Right lobe of liver (tissue), 6 donors: ENCODE measurements at regions not wholly inside any gene's neighbourhood (a gene's known extent, or its start where the extent isn't known, plus 50 kb on each side); places are given as distances from the start of the nearest gene placed in this dataset.
A peak's percentile ranks its signal among the peaks of the same experiment; 100 is the strongest.
"Not testable (repeated sequence)": the region's sequence is repeated elsewhere in the genome, so short reads cannot be mapped to it uniquely, and the experiment has no call there.

ENCODE experiments used
- ATAC-seq, 4 donors: fragments of 200-7000 bp; cut with Tn5 transposase; one replicate each; pipeline ENCODE4 v1.9.1; 2020; ENCODE audit warnings: mild to moderate bottlenecking in 4 of 4, moderate library complexity in 4 of 4
- DNase-seq, 3 donors: peaks; one replicate each; pipeline ENCODE4 v3.0.0-alpha.2; 2020
- H3K27ac ChIP-seq, 3 donors: fragments of 200-600 bp; one replicate each; pipeline ENCODE4 v1.8.0; 2022
- H3K27me3 ChIP-seq, 2 donors: fragments of 200-600 bp; one replicate each; pipeline ENCODE4 v1.8.0; 2022
- H3K36me3 ChIP-seq, 4 donors: fragments of 200-600 bp; sonication (generic) in 1 of 4; one replicate each; pipeline versions ENCODE4 v1.5.1 to v1.8.0; 2017 to 2022; ENCODE audit warnings: control low read depth in 1 of 4
- H3K4me1 ChIP-seq, 4 donors: fragments of 200-600 bp; sonication (generic) in 1 of 4; one replicate each; pipeline versions ENCODE4 v1.5.1 to v1.8.0; 2017 to 2022; ENCODE audit warnings: control low read depth in 1 of 4
- H3K4me3 ChIP-seq, 3 donors: fragments of 200-600 bp; one replicate each; pipeline ENCODE4 v1.8.0; 2022
- H3K9me3 ChIP-seq, 4 donors: fragments of 200-600 bp; sonication (generic) in 1 of 4; one replicate each; pipeline versions ENCODE4 v1.5.1 to v1.8.0; 2017 to 2022; ENCODE audit warnings: control low read depth in 1 of 4
- POLR2A ChIP-seq: fragments of 450-650 bp; IDR thresholded peaks from one replicate; pipeline ENCODE4 v1.6.1; 2017; ENCODE audit warnings: antibody characterized with exemption, mild to moderate bottlenecking
- WGBS: methylation state at CpG from one replicate; pipeline ENCODE4 v1.1.6; 2018; ENCODE audit warnings: low coverage, low lambda C conversion rate; ENCODE audit not compliant: insufficient coverage; ENCODE audit errors: missing lambda C conversion rate; 5-methylcytosine and 5-hydroxymethylcytosine counted together
- intact Hi-C, 2 donors: fragments of 100-400 bp; cut with DNase I; formaldehyde crosslinking; loops; one replicate each; pipeline versions ENCODE4 v1.11.2 to v1.14.1; 2022
- TF ChIP-seq, protein P1 (sequence below), 4 donors: fragments of 200-600 bp in 3 of 4; fragments of 450-650 bp in 1 of 4; IDR thresholded peaks; one replicate each; pipeline versions ENCODE4 v1.5.1 to v1.8.0; 2016 to 2022; ENCODE audit warnings: antibody characterized with exemption in 4 of 4, mild to moderate bottlenecking in 2 of 4
- donor health status: DM: no; HTN: yes; CAD: no.
- donor health status: DM: no; HTN: no; CAD: no.
- donor health status: DM: no; HTN: no; CAD: no.
- donor health status: DM: no; HTN: yes; CAD: no.
- donor health status: DM: no; HTN: yes; CAD: no.

DNA sequence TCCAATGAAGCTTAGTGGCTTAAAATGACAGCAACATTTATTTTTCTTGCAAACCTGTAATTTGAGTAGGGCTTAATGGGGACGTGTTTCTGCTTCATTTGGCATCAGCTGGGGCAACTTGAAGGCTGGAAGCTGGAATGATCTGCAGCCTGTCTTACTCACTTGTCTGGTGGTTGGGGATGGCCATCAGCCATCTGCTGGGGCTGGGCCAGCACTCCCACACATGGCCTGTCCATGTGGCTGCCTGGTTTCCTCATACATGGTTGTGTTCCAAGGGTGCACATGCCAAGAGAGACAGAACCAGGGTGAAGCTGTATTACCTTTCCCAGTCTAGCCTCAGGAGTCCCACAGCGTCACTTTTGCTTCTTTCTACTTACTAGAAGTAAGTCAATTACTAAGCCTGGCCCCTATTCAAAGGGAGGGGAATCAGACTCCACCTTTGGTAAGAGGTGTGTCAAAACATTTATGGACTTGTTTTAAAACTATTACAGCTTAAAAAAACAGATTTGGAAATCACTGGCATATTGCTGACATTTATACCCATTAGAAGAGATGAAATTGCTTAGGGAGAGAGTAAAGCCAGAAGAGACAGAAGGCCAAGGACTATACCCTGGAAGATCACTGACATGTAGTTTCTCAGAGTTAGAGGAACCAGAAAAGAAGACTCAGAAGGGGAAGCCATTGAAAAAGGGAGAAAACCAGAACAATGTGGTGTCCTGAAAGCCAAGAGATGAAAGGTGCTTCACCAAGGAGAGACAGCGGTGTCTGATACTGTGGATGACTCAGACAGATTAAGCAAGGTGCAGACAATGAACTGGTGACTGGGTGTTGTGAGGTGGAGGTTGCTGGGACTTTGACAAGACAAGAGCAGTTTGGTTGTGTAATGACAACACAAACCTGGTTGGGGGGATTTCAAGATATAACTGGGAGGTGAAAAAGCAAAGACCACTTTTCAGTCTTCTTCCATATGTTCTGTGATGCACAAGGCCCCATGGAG is 345.2 kb downstream of the GJA1 start:
- Histone ChIP-seq H3K4me3 (no peak overlapping the region), H3K27me3 (no peaks in the 10 kb centered on the region), H3K27ac (no peak overlapping the region), H3K4me1 (no peaks in the 10 kb centered on the region), H3K9me3 (no peaks in the 10 kb centered on the region), H3K36me3 (no peaks in the 10 kb centered on the region)
- intact Hi-C loops: no loop called here
- DNase-seq: peak in 2 of 3 donors; percentile 22 to 55
- 48% methylated on average over 2 of the region's 3 CpGs for WGBS
- TF ChIP-seq, protein P1, sequence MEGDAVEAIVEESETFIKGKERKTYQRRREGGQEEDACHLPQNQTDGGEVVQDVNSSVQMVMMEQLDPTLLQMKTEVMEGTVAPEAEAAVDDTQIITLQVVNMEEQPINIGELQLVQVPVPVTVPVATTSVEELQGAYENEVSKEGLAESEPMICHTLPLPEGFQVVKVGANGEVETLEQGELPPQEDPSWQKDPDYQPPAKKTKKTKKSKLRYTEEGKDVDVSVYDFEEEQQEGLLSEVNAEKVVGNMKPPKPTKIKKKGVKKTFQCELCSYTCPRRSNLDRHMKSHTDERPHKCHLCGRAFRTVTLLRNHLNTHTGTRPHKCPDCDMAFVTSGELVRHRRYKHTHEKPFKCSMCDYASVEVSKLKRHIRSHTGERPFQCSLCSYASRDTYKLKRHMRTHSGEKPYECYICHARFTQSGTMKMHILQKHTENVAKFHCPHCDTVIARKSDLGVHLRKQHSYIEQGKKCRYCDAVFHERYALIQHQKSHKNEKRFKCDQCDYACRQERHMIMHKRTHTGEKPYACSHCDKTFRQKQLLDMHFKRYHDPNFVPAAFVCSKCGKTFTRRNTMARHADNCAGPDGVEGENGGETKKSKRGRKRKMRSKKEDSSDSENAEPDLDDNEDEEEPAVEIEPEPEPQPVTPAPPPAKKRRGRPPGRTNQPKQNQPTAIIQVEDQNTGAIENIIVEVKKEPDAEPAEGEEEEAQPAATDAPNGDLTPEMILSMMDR (IDR thresholded peaks at IDR 0.05): no peak
- no peak for TF ChIP-seq POLR2A
- peak in 3 of 4 donors; percentile 28 to 65 (median 51) for ATAC-seq

DNA sequence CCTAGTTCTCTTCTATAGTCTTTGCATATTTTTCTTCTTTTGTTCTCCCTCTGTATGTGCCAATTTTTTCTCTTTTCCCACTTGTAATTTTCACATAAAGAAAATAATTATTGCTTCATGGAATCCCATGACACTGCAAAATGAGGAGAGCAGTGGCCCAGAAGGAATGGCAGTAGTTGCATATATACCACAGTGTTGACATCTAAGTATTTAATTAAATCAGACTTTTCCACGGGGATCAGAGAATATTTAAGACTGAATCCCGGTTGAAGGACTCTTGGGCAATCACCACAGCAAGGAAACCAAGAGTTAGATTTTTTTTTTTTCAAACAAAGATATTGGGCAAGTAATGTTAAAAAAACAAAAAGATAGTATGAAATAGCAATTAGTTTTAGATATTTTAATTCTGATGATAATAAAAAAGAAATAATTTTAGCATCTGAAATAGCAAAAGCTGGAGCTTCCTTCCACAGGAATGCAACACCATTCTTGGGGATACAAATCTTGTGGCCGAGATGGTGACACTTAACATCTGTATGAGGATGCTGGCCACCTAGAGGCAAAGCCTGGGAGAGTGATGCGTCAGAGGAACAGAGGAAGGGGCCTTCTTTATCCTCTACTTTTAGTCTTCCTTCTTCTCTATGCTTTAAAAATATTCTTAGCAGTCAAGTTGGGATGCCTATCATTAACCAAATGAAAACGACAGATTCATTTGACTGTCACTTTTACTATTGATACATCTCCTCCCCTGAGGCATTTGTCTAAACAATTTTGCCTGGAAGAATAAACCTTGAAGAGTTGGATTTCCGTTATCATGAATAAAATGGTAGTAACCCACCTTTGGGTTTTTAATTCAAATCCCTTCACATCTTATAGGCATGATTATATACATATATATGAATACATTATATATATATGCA is 356.2 kb downstream of the GJA1 start:
- Histone ChIP-seq H3K27me3 (no peaks in the 10 kb centered on the region), H3K9me3 (no peaks in the 10 kb centered on the region), H3K27ac (no peak overlapping the region), H3K4me1 (no peaks in the 10 kb centered on the region), H3K36me3 (no peaks in the 10 kb centered on the region), H3K4me3 (no peak overlapping the region)
- no peak for ATAC-seq
- no peak for DNase-seq
- intact Hi-C loops: no loop called here
- WGBS: 39% methylated on average over 6 of the region's 6 CpGs
- TF ChIP-seq, protein P1 (IDR thresholded peaks at IDR 0.05): no peak
- no peak for TF ChIP-seq POLR2A

DNA sequence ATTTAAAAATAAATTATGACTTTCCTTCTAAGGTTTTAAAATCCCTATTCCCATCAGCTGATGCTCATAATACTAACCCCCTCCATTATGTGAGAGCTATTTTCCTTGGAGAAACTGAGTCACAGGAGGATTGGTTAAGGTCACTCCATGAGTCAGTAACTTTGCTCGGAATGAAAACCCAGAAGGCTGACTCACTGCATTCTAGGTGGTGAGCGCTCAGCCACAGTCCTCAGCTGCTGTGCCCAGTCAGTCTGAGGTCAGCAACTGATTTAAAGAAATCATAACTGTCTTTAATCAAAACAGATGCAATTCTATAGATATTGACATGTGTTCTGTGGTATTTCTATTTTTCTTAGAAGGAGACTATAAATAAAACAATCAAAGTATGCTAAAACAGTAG is 359.2 kb downstream of the GJA1 start:
- no peak for DNase-seq
- H3K9me3 ChIP-seq: no peaks in the 10 kb centered on the region
- H3K4me1 ChIP-seq: no peaks in the 10 kb centered on the region
- H3K27me3 ChIP-seq: no peaks in the 10 kb centered on the region
- no peak overlapping the region for H3K27ac ChIP-seq
- H3K4me3 ChIP-seq: no peak overlapping the region
- ATAC-seq: no peak
- H3K36me3 ChIP-seq: no peaks in the 10 kb centered on the region
- intact Hi-C loops: no loop called here
- 60% methylated on average over 2 of the region's 2 CpGs for WGBS
- TF ChIP-seq POLR2A: no peak
- TF ChIP-seq, protein P1 (IDR thresholded peaks at IDR 0.05): no peak

DNA sequence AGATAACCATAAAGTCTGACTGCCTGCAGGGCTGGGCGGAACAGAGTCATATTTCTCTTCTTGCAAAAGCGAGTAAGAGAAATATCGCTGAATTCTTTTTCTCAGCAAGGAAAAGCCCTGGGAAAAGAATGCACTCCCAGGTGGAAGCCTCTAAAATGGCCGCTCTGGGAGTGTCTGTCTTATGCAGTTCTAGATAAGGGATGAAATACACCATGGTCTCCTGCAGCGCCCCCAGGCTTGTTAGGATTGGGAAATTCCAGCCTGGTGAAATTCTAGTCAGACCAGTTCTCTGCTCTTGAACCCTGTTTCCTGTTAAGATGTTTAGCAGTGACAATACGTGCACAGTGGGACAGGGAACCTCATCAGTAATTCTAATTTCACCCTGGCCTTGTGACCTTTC is 362.2 kb downstream of the GJA1 start:
- WGBS: 51% methylated on average over 6 of the region's 6 CpGs

DNA sequence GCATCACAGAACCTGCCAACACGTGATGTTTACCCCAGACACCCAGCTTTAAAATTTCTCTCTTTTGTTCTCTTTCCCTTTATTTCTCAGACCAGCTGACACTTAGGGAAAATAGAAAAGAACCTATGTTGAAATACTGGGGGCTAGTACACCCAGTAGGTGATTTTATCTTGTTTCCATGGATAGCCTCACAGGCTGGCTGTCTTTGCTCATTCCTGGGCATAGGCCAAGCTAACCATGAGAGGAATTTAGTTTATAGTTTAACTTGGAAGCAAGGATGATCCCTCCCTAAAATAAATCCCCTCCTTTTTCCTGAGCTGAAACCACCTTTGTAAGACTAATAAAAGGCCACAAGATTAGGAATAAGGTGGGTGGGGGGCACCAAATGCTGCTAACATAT is 362.7 kb downstream of the GJA1 start:
- H3K36me3 ChIP-seq, intact Hi-C loops, H3K4me1 ChIP-seq, H3K27me3 ChIP-seq, H3K9me3 ChIP-seq, H3K4me3 ChIP-seq, DNase-seq, H3K27ac ChIP-seq, ATAC-seq: not testable (repeated sequence)
- 33% methylated on average over 1 of the region's 1 CpG for WGBS

More for the DNA sequence above, 362.2 kb downstream of the GJA1 start:
- intact Hi-C loops, H3K27me3 ChIP-seq, H3K27ac ChIP-seq, H3K9me3 ChIP-seq, DNase-seq, ATAC-seq, H3K4me3 ChIP-seq, H3K36me3 ChIP-seq, H3K4me1 ChIP-seq: not testable (repeated sequence)
